HCT116 (cell line): ENCODE measurements at regions not wholly inside any gene's neighbourhood (a gene's known extent, or its start where the extent isn't known, plus 50 kb on each side); places are given as distances from the start of the nearest gene placed in this dataset.
"Not testable (repeated sequence)": the region's sequence is repeated elsewhere in the genome, so short reads cannot be mapped to it uniquely, and the experiment has no call there.

Experiments
- ATAC-seq: fragments of 200-7000 bp; cut with Tn5 transposase; 2 replicates; pipeline ENCODE4 v1.9.1; 2020; ENCODE audit warnings: mild to moderate bottlenecking, moderate library complexity
- BruUV-seq: library from RNA; stranded (reverse); fragments of 400-500 nt; replicated peaks from 2 replicates; lab custom pipeline; 2021; lab: Mats Ljungman, UMichigan
- CTCF ChIA-PET: fragments of 300-600 bp; sonication (Branson Sonifier 250); formaldehyde crosslinking; loops from one replicate; lab custom pipeline; 2021; ENCODE audit warnings: antibody characterized with exemption; lab: Charles Lee
- POLR2A ChIA-PET: fragments of 300-600, 350-600 bp; sonication (Branson Sonifier 250); formaldehyde crosslinking; loops from one replicate; lab custom pipeline; 2021; ENCODE audit warnings: antibody characterized with exemption; lab: Charles Lee
- RAD21 ChIA-PET, 2 experiments: fragments of 300-600 bp; sonication (Branson Sonifier 250); formaldehyde crosslinking; loops; one replicate each; lab custom pipeline; 2023; ENCODE audit warnings: low total read pairs in 2 of 2; ENCODE audit not compliant: uncharacterized antibody in 2 of 2, unreplicated experiment in 2 of 2, low non-redundant PET in 1 of 2; lab: Charles Lee
- DNase-seq: peaks from one replicate; pipeline ENCODE4 v3.0.0-alpha.2; 2010; ENCODE audit warnings: low read depth, low spot score
- H2AFZ ChIP-seq: fragments of 200-600 bp; shearing (Covaris generic), sonication (generic); 2 replicates; pipeline ENCODE4 v1.6.1; 2017; ENCODE audit warnings: low read depth, mixed run types, mixed read lengths, antibody characterized with exemption, low read length; ENCODE audit not compliant: poor library complexity, severe bottlenecking
- H3K27ac ChIP-seq: 2 replicates; pipeline ENCODE4 v1.5.1; 2012; ENCODE audit warnings: low read depth, low read length
- H3K27me3 ChIP-seq: fragments of 200-600 bp; sonication (generic); 2 replicates; pipeline ENCODE4 v1.6.1; 2016; ENCODE audit warnings: mixed run types, low read length, mixed read lengths; ENCODE audit not compliant: insufficient read depth
- H3K36me3 ChIP-seq, 2 experiments: fragments of 200-500 bp in 1 of 2; fragments of 200-600 bp in 1 of 2; sonication (Bioruptor generic) in 1 of 2; sonication (generic) in 1 of 2; 2 replicates each; pipeline versions ENCODE4 v1.5.1 to v1.6.1; 2014 to 2016; ENCODE audit warnings: low read length in 2 of 2, inconsistent platforms in 1 of 2, mixed read lengths in 1 of 2, mixed run types in 1 of 2; ENCODE audit not compliant: insufficient read depth in 2 of 2, control insufficient read depth in 1 of 2
- H3K4me1 ChIP-seq, 2 experiments: fragments of 200-600 bp in 1 of 2; sonication (generic) in 1 of 2; 2 replicates each; pipeline versions ENCODE4 v1.5.1 to v1.6.1; 2012 to 2017; ENCODE audit warnings: low read length in 2 of 2, inconsistent platforms in 1 of 2, mild to moderate bottlenecking in 1 of 2, mixed read lengths in 1 of 2, mixed run types in 1 of 2, moderate library complexity in 1 of 2; ENCODE audit not compliant: insufficient read depth in 2 of 2, control insufficient read depth in 1 of 2
- H3K4me2 ChIP-seq: fragments of 200-600 bp; sonication (generic); 2 replicates; pipeline ENCODE4 v1.6.1; 2017; ENCODE audit warnings: mixed run types, low read length, mixed read lengths
- H3K4me3 ChIP-seq, 2 experiments: fragments of 200-600 bp in 1 of 2; sonication (generic) in 1 of 2; replicated peaks in 1 of 2; 2 replicates each; pipeline ENCODE4 v1.5.1; 2011 to 2016; ENCODE audit warnings: low read length in 2 of 2, control low read depth in 1 of 2, low read depth in 1 of 2, mild to moderate bottlenecking in 1 of 2, mixed read lengths in 1 of 2, mixed run types in 1 of 2
- H3K79me2 ChIP-seq: fragments of 200-600 bp; sonication (generic); 2 replicates; pipeline ENCODE4 v1.6.1; 2017; ENCODE audit warnings: mild to moderate bottlenecking, mixed run types, low read length, moderate library complexity, mixed read lengths; ENCODE audit not compliant: insufficient read depth
- H3K9ac ChIP-seq: fragments of 200-600 bp; sonication (generic); 2 replicates; pipeline ENCODE4 v1.6.1; 2016; ENCODE audit warnings: low read length, mixed read lengths
- H3K9me2 ChIP-seq: fragments of 200-600 bp; sonication (generic), shearing (Covaris generic); 2 replicates; pipeline ENCODE4 v1.6.1; 2017; ENCODE audit warnings: mixed run types, mild to moderate bottlenecking, moderate library complexity; ENCODE audit not compliant: insufficient read depth
- H3K9me3 ChIP-seq, 2 experiments: fragments of 200-500 bp in 1 of 2; fragments of 200-600 bp in 1 of 2; sonication (Bioruptor generic) in 1 of 2; sonication (generic) in 1 of 2; 2 replicates each; pipeline ENCODE4 v1.6.1; 2014 to 2017; ENCODE audit warnings: low read length in 2 of 2, mixed read lengths in 2 of 2, inconsistent platforms in 1 of 2, low read depth in 1 of 2, mild to moderate bottlenecking in 1 of 2, mixed run types in 1 of 2, moderate library complexity in 1 of 2; ENCODE audit not compliant: control insufficient read depth in 1 of 2, insufficient read depth in 1 of 2
- H4K20me1 ChIP-seq: fragments of 200-600 bp; sonication (generic), shearing (Covaris generic); 2 replicates; pipeline ENCODE4 v1.6.1; 2017; ENCODE audit warnings: mixed run types, mild to moderate bottlenecking, moderate library complexity; ENCODE audit not compliant: insufficient read depth
- CBX3 ChIP-seq: IDR thresholded peaks from 2 replicates; pipeline ENCODE4 v1.6.1; 2012; ENCODE audit warnings: low read depth
- CTCF ChIP-seq, 3 experiments: fragments of 200-600 bp in 1 of 3; sonication (generic) in 1 of 3; IDR thresholded peaks in 2 of 3; conservative IDR thresholded peaks in 1 of 3; 2 replicates each; pipeline ENCODE4 v1.5.1; 2012 to 2017; ENCODE audit warnings: low read depth in 2 of 3, low read length in 2 of 3, antibody characterized with exemption in 1 of 3, borderline replicate concordance in 1 of 3, control low read depth in 1 of 3, mild to moderate bottlenecking in 1 of 3, mixed read lengths in 1 of 3, mixed run types in 1 of 3, moderate library complexity in 1 of 3; ENCODE audit not compliant: insufficient read depth in 1 of 3
- EZH2 ChIP-seq: fragments of 200-600 bp; sonication (generic); IDR thresholded peaks from 2 replicates; pipeline ENCODE4 v1.6.1; 2017; ENCODE audit warnings: antibody characterized with exemption, mixed run types
- EZH2phosphoT487 ChIP-seq: fragments of 200-600 bp; IDR thresholded peaks from 2 replicates; pipeline ENCODE4 v1.6.1; 2018; ENCODE audit warnings: antibody characterized with exemption, borderline replicate concordance
- FOSL1 ChIP-seq: IDR thresholded peaks from 2 replicates; pipeline ENCODE4 v1.6.1; 2012; ENCODE audit warnings: low read depth
- JUND ChIP-seq: IDR thresholded peaks from 2 replicates; pipeline ENCODE4 v1.6.1; 2012
- POLR2A ChIP-seq: IDR thresholded peaks from 2 replicates; pipeline ENCODE4 v1.7.0; 2011; ENCODE audit warnings: borderline replicate concordance; ENCODE audit not compliant: insufficient read depth, insufficient read length; ENCODE audit errors: extremely low read depth
- SP1 ChIP-seq: IDR thresholded peaks from 2 replicates; pipeline ENCODE4 v1.6.1; 2012; ENCODE audit warnings: low read depth
- SRF ChIP-seq: IDR thresholded peaks from 2 replicates; pipeline ENCODE4 v1.6.1; 2012; ENCODE audit warnings: low read depth
- TCF7L2 ChIP-seq: IDR thresholded peaks from 2 replicates; pipeline ENCODE4 v1.7.0; 2011; ENCODE audit warnings: borderline replicate concordance, inconsistent platforms; ENCODE audit not compliant: insufficient read depth, insufficient read length; ENCODE audit errors: extremely low read depth
- ZBTB33 ChIP-seq: IDR thresholded peaks from 2 replicates; pipeline ENCODE4 v1.6.1; 2011; ENCODE audit warnings: mild to moderate bottlenecking, low read length, moderate library complexity; ENCODE audit not compliant: insufficient replicate concordance; ENCODE audit errors: extremely low read depth
- intact Hi-C: fragments of 100-400 bp; cut with micrococcal nuclease; formaldehyde crosslinking; loops from 2 replicates; pipeline ENCODE4 v1.10.0; 2022
- TF ChIP-seq, protein P1 (sequence below): IDR thresholded peaks from 2 replicates; pipeline ENCODE4 v1.6.1; 2012

- TF ChIP-seq CTCF (IDR thresholded peaks at IDR 0.05 in 2 of 3, conservative IDR thresholded peaks at IDR 0.05 in 1 of 3; ENCODE audit: borderline replicate concordance in 1 of 3, insufficient read depth in 1 of 3, low read depth in 2 of 3, low read length in 2 of 3) (no peak), SP1 (no peak), CBX3 (no peak)
- TF ChIP-seq, all 23 proteins: peak for 0
Measured at GRCh38 chr17:5896215-5896614, 174.0 kb upstream of the WSCD1 start (continued).

DNA sequence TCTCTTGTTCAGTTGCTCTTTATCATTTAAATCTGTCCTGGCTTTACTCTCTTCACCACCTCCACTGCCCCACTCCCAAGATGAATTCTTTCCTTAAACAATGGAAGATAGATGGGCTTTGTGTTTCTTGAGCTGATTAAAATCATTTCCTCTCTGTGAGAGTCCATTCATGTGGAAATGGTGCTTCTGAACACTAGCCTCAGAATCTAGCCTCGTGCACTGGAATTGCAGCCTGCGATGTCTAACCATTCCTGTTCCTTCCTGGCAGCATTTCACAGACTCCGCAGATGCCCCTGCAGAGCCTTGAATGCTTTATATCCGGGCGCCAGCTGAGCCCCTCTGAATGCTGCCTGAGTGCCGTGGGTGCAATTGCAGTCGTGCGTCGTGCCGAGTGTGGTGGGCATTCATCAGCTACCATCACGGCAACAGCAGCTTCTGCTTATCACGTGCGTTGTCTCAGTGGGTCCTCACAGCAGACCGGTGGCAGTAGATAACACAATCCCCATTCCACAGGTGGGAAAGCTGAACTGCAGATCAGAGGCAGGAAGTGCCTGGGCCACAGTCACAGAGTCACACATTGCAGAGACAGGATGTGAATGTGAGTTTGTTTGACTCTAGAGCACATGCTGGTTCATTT, 172.8 kb upstream of the WSCD1 start:
- CTCF ChIA-PET = no interaction called here
- H3K36me3 ChIP-seq = no peaks in the 10 kb centered on the region
- BruUV-seq = no TSS peak
- no peaks in the 10 kb centered on the region for H3K9me2 ChIP-seq
- ATAC-seq (no peak), DNase-seq (no peak)
- intact Hi-C loops = no loop called here
- H2AFZ ChIP-seq = no peak overlapping the region
- POLR2A ChIA-PET = no interaction called here
- no peak overlapping the region for H3K4me3 ChIP-seq
- no peaks in the 10 kb centered on the region for H3K9me3 ChIP-seq
- no peaks in the 10 kb centered on the region for H4K20me1 ChIP-seq
- peaks cover 33% of the 10 kb centered on the region for H3K27me3 ChIP-seq
- no peak overlapping the region for H3K4me2 ChIP-seq
- H3K79me2 ChIP-seq = no peaks in the 10 kb centered on the region
- no peak overlapping the region for H3K9ac ChIP-seq
- RAD21 ChIA-PET = no interaction called here
- H3K4me1 ChIP-seq = no peaks in the 10 kb centered on the region
- TF ChIP-seq EZH2 (no peak), FOSL1 (no peak), SRF (no peak), JUND (no peak), POLR2A (no peak), ZBTB33 (no peak), TCF7L2 (no peak), EZH2phosphoT487 (no peak)
- TF ChIP-seq, protein P1, sequence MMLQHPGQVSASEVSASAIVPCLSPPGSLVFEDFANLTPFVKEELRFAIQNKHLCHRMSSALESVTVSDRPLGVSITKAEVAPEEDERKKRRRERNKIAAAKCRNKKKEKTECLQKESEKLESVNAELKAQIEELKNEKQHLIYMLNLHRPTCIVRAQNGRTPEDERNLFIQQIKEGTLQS = no peak
- H3K27ac ChIP-seq = no peak overlapping the region

DNA sequence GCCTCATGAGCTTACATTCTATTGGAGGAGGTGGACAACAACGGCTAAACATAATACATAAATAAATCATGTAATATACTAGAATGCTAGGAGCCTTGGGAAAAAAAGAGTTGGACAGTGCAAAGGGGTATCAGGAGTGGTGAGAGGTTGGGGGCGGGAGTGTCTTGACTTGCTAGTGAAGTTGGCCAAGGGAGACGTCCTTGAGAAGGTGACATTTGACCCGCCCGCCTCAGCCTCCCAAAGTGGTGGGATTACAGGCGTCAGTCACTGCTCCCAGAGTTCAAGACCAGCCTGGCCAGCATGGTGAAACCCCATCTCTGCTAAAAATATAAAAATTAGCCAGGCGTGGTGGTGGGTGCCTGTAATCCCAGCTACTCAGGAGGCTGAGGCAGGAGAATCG, 172.2 kb upstream of the WSCD1 start:
- H2AFZ ChIP-seq, BruUV-seq, CTCF ChIA-PET, intact Hi-C loops, H3K4me1 ChIP-seq, H3K27ac ChIP-seq, DNase-seq, H3K36me3 ChIP-seq, H3K9ac ChIP-seq, H3K4me3 ChIP-seq, POLR2A ChIA-PET, H3K9me3 ChIP-seq, H3K9me2 ChIP-seq, ATAC-seq, H3K79me2 ChIP-seq, H4K20me1 ChIP-seq, H3K4me2 ChIP-seq, RAD21 ChIA-PET: not testable (repeated sequence)
- H3K27me3 ChIP-seq = peaks cover 27% of the 10 kb centered on the region
